VCaP (cell line): ENCODE measurements at regions not wholly inside any gene's neighbourhood (a gene's known extent, or its start where the extent isn't known, plus 50 kb on each side); places are given as distances from the start of the nearest gene placed in this dataset.

Experiments used
- H3K27ac ChIP-seq: fragments of 450-650 bp; 2 replicates; pipeline ENCODE4 v1.5.1; 2017
- TF ChIP-seq, protein P1 (sequence below): fragments of 450-650 bp; conservative IDR thresholded peaks from 2 replicates; pipeline ENCODE4 v1.5.1; 2017; ENCODE audit warnings: mild to moderate bottlenecking, moderate library complexity

DNA sequence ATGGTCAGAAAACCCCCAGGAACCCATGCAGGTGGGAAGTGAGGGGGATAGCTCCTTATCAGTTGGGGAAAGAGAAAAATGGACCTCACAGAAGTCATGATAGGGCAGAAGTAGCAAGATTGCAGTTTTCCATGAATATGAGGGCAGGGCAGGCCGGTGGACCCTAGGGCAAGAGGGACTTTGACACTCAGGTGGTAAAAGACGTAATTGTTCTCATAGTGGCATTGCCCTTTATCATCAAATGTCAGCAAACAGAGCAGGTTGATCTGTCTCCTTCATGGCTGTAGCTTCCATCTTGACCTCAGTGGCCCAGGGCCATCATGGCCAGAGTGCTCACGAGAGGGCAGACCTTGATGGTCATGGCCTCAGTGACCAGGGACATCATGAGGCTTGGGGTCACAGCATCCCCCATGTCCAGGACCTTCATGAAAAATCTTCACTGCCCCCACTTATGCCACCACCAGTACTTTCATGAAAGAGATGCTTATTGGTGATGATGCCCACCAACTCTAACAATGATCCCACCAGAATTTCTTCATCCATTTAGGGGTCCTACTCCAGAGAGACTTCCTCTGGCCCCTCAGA is 127.1 kb downstream of the SNX19 start:
- TF ChIP-seq, protein P1, sequence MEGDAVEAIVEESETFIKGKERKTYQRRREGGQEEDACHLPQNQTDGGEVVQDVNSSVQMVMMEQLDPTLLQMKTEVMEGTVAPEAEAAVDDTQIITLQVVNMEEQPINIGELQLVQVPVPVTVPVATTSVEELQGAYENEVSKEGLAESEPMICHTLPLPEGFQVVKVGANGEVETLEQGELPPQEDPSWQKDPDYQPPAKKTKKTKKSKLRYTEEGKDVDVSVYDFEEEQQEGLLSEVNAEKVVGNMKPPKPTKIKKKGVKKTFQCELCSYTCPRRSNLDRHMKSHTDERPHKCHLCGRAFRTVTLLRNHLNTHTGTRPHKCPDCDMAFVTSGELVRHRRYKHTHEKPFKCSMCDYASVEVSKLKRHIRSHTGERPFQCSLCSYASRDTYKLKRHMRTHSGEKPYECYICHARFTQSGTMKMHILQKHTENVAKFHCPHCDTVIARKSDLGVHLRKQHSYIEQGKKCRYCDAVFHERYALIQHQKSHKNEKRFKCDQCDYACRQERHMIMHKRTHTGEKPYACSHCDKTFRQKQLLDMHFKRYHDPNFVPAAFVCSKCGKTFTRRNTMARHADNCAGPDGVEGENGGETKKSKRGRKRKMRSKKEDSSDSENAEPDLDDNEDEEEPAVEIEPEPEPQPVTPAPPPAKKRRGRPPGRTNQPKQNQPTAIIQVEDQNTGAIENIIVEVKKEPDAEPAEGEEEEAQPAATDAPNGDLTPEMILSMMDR = no peak

DNA sequence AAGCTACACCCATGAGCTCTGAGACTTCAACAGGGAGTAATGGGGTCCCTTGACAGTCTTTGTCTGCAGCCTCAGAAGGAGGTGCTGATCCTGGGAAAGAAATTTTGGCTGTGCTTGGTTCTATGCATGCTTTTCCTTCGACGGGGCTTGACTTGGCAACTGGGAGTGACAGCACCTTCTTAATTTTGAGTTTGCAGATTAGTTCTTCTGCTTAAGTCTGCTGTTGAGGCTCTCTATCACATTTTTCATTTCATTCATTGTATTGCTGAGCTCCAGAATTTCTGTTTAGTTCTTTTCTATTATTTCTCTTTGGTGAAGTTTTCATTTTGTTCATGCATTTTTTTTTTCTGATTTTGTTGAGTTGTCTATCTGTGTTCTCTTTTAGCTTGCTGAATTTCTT is 125.6 kb downstream of the SNX19 start:
- TF ChIP-seq, protein P1 = no peak
- no peak overlapping the region for H3K27ac ChIP-seq

More for the DNA sequence above, 127.1 kb downstream of the SNX19 start:
- no peak overlapping the region for H3K27ac ChIP-seq

DNA sequence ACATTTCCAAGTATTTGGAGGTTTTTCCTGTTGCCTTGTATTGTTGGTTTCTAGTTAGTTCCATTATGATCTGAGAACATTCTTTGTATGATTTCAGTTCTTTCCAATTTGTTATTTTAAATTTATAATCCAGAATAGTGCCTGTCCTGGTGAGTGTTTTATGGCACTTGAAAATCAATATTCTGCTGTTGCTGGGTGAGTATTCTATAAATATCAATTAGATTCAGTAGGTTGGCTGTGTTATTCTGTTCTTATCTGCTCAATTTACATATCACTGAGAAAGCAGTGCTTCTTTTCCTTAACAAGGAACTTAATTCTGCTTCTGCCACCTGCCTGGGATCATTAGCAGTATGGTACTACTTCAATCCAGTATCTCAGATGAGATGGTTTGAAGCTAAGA is 123.5 kb downstream of the SNX19 start:
- TF ChIP-seq, protein P1 = no peak
- no peak overlapping the region for H3K27ac ChIP-seq

DNA sequence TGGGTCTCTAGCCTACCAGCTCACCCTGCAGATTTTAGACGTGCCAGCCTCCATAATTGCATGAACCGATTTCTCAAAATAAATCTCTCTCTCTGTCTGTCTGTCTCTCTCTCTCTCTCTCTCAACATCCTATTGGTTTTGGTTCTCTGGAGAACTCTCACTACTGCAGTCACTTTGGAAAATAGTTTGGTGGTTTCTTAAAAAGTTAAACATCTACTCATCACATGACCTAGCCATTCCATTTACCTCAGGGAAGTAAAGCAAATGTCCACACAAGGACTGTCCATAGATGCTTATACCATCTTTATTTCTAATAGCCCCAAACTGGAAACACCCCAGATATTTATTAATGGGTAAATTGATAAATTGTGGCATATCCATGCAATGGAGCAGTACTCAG is 119.5 kb downstream of the SNX19 start:
- TF ChIP-seq, protein P1 = no peak
- no peak overlapping the region for H3K27ac ChIP-seq

DNA sequence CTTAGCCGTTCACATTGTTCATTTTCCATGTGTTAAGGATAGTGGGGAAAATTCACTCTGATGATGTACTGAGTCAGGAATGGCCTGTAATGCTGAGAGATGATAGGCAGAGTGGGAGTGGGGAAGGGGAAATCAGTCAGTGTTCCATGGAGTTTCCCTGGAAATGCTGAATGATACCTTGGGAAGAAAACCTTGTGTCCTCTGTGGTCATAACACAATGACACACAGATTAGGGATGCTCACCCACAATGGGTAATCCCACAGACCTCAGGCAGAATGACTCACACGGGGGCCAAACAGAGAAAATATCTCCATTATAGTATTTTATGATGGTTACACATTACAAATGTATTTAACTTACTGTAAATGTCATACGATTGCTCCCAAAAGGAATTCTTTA is 118.0 kb downstream of the SNX19 start:
- no peak overlapping the region for H3K27ac ChIP-seq
- TF ChIP-seq, protein P1 = no peak

DNA sequence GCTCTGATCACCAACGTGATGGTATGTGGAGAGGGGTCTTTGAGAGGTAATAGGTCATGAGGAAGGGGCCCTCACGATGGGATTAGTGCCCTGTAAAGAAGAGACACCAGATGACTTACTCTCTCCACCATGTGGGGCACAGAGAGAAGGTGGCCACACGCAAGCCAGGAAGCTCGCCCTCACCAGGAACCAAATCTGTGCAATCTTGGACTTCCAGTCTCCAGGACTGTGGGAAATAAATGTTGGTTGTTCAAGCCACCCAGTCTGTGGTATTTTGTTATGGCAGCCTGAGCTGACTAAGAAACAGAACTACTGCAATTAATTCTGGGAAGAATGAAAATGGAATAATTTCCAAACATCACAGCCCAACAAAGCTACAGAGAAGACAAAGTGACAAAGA is 117.5 kb downstream of the SNX19 start:
- H3K27ac ChIP-seq = no peak overlapping the region
- TF ChIP-seq, protein P1 = no peak

DNA sequence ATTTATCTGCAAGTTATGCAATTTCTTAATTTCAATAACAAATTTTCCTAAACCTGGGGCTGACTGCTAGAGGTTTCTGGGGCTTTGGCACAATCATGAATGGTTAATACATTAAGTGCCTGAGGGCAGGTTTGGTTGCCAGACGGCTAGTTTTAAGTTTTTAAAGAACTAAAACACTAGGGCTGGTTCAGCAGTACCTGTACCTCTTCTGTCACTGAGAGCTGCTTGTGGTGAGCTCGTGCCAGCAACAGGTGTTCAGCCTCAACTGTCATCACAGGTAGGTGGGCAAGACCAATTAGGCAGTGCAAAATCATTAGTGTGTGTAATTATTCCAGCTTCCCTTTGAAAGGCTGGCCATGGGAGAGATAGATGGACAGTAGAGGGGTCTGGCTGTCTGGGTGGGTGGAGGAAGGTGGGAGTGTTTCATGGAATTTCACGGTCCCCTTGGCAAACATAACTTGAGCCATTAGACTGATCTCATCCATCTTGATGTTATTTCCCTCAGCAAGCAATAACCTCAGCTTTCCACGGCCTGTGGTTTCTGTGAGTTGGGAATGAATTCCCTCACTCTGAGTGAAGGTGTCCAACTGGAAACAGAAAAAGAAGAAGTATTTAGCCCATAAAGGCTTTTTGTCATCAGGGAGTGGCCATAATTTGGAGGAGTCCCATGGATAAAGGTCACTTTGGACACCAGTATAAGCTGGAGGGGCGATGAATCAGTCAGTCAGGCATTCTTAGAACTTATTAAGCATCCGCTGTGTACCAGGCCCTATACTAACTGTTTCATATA is 114.8 kb downstream of the SNX19 start:
- TF ChIP-seq, protein P1 = no peak
- H3K27ac ChIP-seq = no peak overlapping the region
